HG03460 (cell line): ENCODE measurements at regions not wholly inside any gene's neighbourhood (a gene's known extent, or its start where the extent isn't known, plus 50 kb on each side); places are given as distances from the start of the nearest gene placed in this dataset.

Experiments
- ATAC-seq: cut with Tn5 transposase; IDR thresholded peaks from one replicate; pipeline ENCODE4 v1.9.1; 2021; ENCODE audit not compliant: unreplicated experiment

DNA sequence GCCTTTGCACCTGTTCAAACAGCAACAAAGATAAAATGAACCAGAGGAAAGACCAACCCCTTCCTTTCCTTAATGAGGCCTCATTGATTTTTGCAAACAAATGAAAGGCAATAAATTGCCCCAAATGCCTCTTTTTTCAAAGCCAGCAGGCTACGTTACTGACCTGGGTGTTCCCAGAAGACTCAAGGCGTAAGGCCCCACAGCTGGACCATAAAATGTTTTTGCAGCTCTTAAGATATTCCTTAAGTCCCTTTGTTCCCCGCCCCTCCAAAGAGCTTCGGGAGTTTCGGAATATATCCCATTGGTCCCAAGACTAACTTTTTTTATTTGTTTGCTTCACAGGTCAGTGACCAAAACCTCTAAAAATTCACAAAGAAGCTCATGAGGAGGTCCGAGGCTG lies 462.9 kb upstream of the PRICKLE1 start:
- ATAC-seq: no peak

DNA sequence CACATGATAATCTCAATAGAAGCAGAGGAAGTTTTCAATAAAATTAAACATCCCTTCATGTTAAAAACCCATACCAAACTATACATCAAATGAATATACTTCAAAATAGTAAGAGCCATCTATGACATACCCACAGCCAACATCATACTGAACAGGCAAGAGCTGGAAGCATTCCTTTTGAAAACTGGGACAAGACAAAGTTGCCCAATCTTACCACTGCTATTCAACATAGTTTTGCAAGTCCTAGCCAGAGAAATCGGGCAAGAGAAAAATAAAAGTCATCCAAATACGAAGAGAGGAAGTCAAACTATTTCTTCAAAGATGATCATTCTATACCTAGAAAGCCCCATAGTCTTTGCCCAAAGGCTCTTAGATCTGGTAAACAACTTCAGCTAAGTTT lies 454.7 kb upstream of the PRICKLE1 start:
- ATAC-seq: no peak

DNA sequence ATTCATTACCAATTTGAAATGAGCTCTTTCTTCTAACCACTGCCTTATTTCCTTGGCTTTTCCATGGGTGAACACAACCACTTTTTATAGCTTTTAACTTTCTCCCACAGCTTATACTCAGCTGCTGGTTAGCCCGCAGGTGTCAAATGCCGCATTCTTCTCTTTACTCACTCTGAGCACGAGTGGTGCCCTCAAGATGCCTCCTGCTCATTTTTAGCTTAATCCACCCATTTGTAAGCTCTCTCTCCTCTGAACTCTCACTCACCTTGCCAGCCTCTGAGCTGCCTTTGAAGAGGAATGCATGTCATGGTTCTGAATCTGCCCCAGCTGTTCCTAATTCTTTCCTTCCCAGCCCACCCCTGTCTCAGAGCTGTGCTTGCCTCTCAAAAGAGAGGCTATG lies 449.4 kb upstream of the PRICKLE1 start:
- no peak for ATAC-seq

DNA sequence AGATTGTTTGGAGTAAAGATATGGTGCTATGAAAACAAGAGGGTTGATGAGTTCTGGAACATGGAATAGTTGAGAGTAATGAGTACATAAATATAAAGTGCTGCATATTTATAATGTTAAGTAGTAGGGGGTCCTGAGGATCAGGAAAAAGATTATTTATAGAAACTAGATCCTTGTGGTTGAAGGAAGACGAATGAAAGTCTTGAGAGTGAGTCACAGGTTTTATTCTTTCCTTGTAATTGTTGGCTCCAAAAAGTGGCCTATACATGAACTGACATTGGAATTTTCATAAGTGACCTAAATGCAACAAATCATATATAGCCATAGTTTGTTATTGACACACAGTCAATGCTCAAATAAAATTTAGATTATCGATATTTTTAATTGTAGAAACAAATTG lies 440.4 kb upstream of the PRICKLE1 start:
- no peak for ATAC-seq

DNA sequence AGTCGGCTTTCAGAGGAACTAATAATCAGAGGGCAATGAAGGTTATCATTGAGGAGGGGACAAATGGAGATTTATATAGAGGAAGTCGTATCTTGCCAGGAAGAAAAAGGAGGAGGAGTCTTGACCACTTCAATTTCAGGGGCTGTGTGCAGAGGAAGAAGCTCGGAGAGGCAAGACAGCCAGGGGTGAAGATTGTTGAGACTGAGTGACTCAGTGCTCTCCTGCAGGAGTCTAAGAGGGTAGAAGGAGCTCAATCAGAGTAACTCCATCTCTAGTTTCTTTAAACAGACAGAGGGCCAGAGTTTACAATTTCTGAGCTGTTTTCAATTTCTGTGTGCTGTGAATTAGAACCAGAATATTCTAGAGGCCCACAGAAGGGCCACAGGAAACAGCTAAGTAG lies 439.3 kb upstream of the PRICKLE1 start:
- ATAC-seq: no peak

DNA sequence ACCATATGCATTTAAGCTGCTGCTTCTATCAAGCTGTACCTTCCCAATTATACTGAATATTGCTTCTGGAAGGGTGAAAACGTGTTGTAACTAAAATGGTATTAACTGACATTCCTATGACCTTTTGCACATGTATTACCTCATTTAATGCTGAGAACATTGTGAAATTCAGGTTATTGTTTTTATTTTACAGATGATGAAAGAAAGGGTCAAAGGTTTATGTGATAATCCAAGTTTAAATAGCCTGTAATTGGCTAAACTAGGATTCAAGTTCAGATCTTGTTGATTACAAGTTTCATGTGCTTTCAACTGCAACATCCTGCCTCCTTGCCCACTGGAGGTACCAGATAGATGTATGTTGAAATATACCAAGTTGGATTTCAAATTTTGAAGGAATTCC lies 433.3 kb upstream of the PRICKLE1 start:
- ATAC-seq: no peak

DNA sequence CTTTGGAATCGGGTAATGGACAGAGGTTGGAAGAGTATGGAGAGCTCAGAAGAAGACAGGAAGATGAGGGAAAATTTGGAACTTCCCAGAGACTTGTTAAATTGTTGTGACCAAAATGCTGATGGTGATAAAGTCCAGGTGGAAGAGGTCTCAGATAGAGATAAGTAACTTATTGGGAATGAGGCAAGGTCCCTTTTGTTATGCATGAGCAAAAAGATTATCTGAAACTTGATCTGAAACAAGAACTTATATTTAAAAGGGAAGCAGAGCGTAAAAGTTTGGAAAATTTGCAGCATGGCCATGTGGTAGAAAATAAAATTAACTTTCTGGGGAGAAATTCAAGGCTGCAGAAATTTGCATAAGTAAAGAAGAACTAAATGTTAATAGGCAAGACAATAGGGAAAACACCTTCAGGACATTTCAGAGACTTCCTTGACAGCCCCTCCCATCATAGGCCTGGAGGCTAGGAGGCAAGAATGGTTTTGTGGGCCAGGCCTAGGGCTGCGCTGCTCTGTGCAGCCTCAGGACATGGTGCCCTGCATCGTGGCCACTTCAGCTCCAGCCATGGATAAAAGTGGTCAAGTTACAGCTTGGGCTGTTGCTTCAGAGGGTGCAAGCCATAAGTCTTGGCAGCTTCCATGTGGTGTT lies 425.7 kb upstream of the PRICKLE1 start:
- ATAC-seq: no peak

DNA sequence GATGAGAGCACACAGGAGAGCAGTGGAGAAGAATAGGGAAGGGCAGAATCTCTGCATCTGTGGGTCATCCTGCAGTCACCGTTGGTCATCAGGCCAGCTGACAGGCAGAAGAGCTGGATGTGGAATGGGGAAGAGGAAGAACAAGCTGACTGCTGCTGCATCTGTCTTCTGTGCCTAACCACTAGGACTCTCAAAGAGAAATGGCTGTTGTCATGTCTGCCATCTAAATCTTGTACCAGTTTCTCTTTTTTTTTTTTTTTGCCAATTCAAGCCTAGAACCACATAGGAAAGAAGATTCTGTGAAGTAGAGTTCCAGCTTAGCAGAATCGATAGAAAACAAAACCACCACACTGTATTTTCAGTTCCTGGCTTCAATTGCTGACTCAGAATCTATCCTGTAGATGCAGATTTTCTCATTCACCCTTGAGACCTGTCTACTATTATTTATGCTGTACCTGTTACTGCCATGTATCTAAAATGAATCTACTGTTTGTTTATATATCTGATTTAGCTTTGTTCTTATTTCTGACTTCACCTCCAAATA lies 421.9 kb upstream of the PRICKLE1 start:
- ATAC-seq: peak; percentile 80

DNA sequence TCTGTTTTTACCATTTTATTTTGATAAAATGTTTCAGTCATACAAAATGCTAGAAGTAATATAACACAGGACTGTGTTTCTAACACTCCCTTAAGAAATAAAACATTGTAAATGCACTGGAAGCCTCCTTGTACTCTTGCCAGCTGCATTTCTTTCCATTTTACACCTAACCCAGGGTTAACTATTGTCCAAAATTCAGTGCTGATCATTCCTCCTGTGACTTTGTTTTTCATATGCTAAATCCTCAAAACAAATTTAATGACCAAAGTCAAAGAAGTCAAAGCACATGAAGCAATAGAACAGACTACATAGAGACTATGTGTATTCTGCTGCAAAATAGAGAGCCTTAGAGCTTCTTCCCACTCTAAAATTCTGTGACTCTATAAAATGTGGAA lies 420.3 kb upstream of the PRICKLE1 start:
- no peak for ATAC-seq

DNA sequence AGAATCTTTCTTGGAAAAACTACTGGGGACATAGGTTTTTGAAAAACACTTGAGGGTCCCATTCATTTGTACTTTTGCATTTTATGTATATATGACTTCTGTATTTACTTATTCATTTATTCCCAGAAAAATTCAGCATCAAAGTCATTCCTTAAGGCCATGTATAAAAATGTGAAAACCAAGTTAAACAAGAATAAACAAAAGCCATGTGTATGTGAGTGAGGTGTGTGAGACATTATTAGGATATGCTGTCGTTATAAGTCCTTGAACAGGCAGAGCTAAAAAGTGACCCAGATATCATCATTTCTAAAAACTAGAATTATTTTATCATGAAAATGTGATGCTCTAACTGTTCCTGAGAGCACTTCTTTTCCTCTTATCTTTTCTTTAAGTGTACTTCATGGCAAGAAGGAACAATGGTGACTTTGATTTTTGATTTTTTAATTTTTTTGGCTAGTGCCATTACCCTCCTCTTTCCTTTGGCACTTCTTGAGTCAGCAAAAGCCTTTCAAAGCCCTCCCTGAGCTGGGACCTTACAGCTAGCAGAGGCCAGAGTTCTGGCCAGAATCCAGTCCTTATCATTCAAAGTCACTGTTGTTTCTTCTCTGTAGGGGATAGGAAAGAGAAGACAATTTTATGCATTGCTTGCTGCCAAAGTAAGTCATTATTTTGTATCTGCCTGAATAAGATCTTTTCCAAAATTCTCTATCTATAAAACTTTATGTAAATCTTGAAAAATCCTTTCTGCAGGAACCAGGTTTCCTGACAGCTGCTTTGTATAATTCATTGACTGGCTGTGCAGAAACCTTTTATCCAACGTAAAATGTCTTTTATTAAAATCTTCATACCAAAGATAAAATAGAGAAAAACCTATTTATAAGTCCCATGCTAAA lies 419.7 kb upstream of the PRICKLE1 start:
- no peak for ATAC-seq

DNA sequence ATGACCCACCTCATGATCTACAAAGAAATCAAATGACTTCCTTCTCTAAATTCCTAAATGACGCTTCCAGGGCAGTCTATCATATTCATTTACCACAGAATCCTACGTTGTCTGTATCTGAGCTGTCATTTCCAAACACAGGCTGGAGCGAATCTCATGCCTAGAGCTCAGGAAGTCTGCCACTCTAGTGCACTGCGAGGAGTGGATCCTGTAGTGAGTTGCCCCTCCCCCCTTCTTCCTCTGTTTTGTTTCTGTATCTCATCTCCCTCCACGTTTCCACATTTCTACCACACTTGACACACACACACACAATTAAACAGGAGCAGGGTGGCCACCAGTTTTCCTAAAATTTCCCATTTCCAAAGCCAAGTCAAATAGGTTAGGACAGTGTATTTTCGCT lies 415.4 kb upstream of the PRICKLE1 start:
- no peak for ATAC-seq

DNA sequence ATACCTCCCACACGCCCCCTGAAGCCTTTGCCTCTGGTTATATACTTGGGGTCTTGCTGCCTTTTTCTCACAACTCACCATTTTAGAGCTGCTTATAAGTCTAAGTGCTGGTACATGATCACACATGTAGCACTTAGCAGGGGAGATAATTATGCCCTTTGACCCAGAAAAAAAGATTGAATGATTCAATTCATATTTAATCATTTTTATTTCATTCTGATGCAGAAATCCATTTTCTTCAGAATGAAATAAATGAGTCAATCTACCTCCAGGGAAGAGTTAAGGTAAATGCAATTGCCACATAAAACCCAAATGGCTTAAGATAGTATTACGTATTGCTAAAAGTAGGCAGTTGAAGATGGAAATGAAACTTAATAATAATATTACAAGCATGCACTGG lies 414.6 kb upstream of the PRICKLE1 start:
- no peak for ATAC-seq

DNA sequence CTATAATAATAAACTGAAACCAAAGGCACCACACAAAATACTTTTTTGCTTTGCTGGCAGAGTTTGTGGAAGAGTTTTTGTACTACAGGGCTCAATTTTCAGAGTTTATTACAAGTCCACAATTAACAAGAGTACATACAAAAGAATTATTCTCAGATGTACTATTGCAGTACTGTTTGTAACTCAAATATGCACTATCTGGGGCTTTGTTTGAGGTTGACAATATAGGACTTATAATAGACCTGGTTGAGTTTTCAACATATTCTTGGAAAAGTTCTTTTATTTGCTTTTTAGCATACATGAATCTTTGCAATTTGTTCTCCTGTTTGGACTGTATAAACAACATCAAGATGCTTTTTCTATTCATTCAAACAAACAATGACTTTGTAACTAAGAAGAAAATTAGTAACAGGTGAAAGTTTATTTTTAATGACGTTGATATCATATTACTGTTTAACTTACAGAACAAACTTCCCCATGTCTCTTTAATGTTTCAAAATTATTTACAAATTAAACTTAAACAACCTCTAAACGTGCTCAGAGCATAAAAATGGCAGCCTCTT lies 407.4 kb upstream of the PRICKLE1 start:
- no peak for ATAC-seq

DNA sequence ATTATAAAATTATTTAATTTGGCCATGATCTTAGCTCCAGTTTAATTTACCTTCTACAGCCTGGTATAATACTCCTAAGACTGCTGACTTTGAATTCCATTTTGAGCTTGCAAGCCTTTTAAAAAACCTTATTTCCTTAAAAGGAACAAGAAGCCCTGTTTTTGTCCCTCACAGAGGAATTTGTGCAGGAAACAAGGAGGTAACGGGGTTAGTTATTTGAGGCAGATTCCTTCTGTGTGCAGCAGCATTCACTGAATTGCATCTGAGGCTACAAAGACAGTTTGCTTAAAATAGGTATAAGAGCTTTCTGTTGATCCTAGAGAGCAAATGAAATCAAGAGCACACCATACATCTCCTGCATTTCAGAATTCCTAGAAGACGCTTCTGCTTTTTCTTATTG lies 403.3 kb upstream of the PRICKLE1 start:
- no peak for ATAC-seq

DNA sequence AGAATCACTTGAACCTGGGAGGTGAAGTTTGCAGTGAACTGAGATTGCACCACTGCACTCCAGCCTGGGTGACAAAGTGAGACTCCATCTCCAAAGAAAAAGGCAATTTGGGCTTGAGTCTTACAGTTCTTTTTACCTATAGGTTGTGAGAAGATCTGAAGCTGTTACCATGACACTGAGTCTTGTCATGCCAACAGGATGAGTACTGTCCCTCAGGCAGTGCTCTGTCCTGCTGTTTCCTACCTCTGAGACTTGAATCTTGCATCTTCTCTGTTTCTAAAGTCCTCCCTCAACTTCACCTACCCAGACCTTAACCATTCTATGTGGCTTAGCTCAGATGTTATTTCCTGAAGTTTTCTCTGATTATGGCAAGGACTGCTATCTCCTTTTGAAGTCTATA lies 400.8 kb upstream of the PRICKLE1 start:
- ATAC-seq: no peak

DNA sequence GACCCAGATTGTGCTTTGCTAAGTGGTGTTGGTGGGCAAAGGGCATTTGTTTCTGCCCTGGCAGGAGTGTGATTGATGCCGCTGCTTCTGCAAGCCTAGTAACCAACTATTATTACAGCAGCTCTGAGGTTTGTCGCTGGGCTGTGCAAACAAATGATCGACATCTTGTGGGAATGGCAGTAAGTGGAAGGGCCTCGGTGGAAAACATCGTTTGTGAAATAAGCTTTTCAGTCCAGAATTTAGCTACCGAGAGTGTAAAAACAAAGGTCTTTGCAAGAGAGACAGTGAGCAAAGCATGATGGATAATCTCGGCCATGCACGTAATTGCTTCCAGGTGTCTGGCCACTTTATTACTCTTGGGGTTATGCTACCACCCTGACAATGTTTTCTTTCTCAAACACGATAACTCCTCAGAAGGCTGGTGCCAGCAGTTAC lies 397.7 kb upstream of the PRICKLE1 start:
- ATAC-seq: no peak

DNA sequence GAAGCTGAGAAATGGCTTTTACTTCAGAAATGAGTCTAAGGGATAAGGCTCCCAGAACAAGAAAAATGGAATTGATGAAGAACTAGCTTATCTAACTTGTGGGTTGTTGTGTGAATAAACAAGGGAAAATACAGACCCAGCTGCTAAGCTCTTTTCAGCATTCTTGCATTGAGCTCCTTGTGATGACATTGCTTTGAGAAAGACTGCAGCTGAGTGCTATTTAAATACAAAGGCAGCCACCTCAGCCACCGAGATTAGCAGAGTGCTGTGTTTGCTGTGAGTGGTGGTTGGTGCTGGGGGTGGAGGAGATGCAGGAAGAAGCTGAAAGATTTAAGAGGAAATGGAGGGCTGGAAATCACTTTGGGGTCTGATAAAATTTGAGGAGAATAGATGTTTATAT lies 396.0 kb upstream of the PRICKLE1 start:
- no peak for ATAC-seq

DNA sequence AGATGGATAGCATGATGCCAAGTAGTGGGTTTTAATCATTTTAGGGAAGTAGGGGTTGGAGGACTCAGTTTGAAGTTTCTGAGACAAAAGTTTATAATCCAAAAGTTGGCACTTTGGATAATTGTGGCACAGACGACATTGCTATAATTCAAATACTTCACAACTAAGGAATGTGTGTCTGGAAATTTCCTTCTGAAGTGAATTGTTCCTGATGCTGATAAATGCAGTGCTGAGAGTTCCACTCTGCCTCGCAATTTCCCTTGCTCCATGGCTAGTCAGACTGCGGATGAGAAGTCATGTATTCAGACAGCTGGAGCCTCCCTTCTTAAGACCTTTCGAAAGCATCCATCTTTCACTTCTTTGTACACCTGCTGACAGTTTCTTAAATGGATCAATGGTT lies 393.3 kb upstream of the PRICKLE1 start:
- no peak for ATAC-seq

DNA sequence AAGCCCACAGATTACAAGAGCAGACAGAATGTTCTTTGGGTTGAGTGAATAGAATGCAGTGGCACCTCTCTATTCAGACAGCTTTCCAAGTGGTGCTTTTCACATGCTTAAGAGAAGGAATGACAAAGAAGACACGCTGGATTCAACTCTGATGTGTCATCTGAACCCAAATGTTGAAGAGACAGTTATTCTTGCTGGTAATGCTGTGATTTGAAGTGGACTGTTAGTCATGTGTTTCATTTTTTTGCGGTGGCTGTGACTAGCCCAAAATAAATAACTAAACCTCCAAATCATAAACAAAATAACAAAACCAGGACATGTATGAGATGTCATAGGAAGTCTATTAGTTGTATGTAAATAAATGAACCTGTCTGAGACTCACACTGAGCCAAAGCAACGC lies 391.8 kb upstream of the PRICKLE1 start:
- no peak for ATAC-seq

DNA sequence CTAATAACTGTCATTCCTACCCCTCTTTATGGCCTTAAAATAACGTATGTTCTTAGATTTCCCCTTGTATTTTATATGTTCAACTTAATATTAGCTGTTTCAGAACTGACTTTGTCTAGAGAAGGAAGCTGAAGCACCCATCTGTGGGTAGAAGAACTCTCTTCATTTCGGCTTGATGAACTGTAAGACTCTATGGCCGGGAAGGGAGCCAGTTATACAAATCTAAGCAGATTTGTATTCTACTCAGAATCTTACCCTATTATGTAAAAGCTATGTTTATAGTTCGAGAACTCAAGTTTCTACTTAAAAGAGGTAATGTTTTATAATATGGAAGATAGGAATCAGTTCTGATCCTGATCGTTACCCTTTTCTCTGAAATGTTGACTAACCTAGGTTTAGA lies 390.9 kb upstream of the PRICKLE1 start:
- no peak for ATAC-seq

DNA sequence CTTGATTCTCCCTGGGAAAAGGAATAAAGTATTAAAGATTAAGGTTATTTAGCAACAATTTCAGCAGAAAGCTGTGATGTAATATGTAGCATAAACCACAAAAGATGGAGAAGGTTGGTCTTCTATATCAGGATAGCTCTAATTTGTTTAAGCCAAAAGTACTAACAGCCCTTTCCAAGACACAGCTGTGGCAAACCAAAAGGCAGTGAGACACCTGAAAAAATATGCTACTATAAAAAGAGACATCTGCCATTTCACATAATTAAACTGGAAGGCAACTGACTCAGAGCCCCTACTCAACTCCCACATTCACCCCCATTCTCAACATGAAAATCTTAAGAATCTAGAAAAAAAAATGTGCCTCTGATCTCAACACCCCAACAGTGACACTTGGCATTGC lies 390.2 kb upstream of the PRICKLE1 start:
- no peak for ATAC-seq

DNA sequence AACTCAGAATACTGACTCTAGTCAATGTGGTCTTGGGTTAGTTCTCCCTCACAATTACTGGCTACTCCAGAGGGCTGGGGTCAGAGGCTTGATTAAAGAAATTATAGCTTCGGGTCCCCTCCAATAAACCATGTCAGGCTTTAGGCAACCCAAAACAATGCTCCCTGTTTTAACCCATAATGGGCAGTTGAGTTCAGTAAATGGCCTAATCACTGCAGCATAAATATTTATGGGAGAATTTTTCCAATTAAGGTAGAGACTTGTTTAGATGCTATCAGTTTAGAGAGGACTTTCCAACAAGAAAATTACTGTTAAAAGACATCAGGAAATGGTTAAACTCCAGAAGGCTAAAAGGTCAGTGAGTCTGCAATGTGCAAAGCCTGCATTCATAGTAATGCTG lies 389.2 kb upstream of the PRICKLE1 start:
- ATAC-seq: no peak
